ENCODE measurements at regions not wholly inside any gene's neighbourhood (a gene's known extent, or its start where the extent isn't known, plus 50 kb on each side); places are given as distances from the start of the nearest gene placed in this dataset.

GRCh38 chr7:25636871-25637283 lies 408.6 kb upstream of the NPVF start:
- DNase-seq (ENCODE audit: low read depth), result no peak
- no peak overlapping the region for H3K4me3 ChIP-seq (ENCODE audit: low read length)
- TF ChIP-seq CTCF (IDR thresholded peaks at IDR 0.05; ENCODE audit: insufficient read depth, low read depth, low read length, missing control alignments), result no peak

- DNase-seq (ENCODE audit: low read depth), result no peak
- TF ChIP-seq CTCF (IDR thresholded peaks at IDR 0.05; ENCODE audit: insufficient read depth, low read depth, low read length, missing control alignments), result no peak
- H3K4me3 ChIP-seq (ENCODE audit: low read length), result no peak overlapping the region
Observed at GRCh38 chr7:25638068-25638467, 409.8 kb upstream of the NPVF start.

- no peak for TF ChIP-seq CTCF (IDR thresholded peaks at IDR 0.05; ENCODE audit: insufficient read depth, low read depth, low read length, missing control alignments)
- no peak for DNase-seq (ENCODE audit: low read depth)
- no peak overlapping the region for H3K4me3 ChIP-seq (ENCODE audit: low read length)
Observed at GRCh38 chr7:25638590-25639244, 410.4 kb upstream of the NPVF start.

GRCh38 chr7:25642849-25643248 lies 414.6 kb upstream of the NPVF start:
- no peak for TF ChIP-seq CTCF (IDR thresholded peaks at IDR 0.05; ENCODE audit: insufficient read depth, low read depth, low read length, missing control alignments)
- H3K4me3 ChIP-seq (ENCODE audit: low read length), result no peak overlapping the region
- peak; percentile 42 for DNase-seq (ENCODE audit: low read depth)

- no peak for TF ChIP-seq CTCF (IDR thresholded peaks at IDR 0.05; ENCODE audit: insufficient read depth, low read depth, low read length, missing control alignments)
- DNase-seq (ENCODE audit: low read depth), result no peak
- H3K4me3 ChIP-seq (ENCODE audit: low read length), result no peak overlapping the region
Observed at GRCh38 chr7:25643286-25643685, 415.0 kb upstream of the NPVF start.

GRCh38 chr7:25643770-25644394 lies 415.6 kb upstream of the NPVF start:
- no peak overlapping the region for H3K4me3 ChIP-seq (ENCODE audit: low read length)
- TF ChIP-seq CTCF (IDR thresholded peaks at IDR 0.05; ENCODE audit: insufficient read depth, low read depth, low read length, missing control alignments), result no peak
- DNase-seq (ENCODE audit: low read depth), result no peak
